ENCODE measurements at regions not wholly inside any gene's neighbourhood (a gene's known extent, or its start where the extent isn't known, plus 50 kb on each side); places are given as distances from the start of the nearest gene placed in this dataset.

DNA sequence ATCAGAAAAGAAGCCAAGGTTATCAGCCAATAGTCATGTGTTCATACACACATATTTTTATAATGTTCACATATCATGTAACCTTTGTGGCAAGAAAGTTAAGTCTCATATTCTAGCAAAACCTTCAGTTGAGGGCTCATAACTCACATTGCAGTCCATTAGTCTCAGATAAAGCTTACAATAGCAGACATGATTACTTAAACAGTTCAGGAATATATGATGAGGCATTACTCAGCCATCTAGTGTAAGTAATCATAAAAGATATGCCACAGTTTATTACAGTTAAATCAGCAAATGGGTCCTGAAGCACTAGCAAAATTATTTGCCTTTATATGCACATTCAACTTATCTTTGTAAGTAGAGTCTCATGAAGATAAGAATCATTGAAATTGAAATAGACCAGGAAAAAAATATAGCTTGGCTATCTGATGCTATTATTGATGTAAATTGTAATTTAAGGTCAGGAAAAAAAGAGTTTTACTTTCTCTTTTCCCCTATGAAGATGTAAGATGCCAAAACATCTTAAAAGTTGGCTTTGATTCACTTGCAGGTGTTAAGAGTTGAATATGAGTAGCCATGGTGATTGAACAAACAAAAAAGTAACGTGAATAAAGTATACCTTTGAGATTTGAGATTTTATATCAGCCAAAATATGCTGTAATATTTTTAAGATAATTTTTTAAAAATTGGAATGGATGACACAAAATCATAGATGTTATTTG lies 537.0 kb downstream of the SLC6A15 start:
- TF ChIP-seq, protein P1, sequence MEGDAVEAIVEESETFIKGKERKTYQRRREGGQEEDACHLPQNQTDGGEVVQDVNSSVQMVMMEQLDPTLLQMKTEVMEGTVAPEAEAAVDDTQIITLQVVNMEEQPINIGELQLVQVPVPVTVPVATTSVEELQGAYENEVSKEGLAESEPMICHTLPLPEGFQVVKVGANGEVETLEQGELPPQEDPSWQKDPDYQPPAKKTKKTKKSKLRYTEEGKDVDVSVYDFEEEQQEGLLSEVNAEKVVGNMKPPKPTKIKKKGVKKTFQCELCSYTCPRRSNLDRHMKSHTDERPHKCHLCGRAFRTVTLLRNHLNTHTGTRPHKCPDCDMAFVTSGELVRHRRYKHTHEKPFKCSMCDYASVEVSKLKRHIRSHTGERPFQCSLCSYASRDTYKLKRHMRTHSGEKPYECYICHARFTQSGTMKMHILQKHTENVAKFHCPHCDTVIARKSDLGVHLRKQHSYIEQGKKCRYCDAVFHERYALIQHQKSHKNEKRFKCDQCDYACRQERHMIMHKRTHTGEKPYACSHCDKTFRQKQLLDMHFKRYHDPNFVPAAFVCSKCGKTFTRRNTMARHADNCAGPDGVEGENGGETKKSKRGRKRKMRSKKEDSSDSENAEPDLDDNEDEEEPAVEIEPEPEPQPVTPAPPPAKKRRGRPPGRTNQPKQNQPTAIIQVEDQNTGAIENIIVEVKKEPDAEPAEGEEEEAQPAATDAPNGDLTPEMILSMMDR (IDR thresholded peaks at IDR 0.05; ENCODE audit: low read depth, low read length, missing control alignments) = no peak
- no peak for DNase-seq (ENCODE audit: low read depth)
- H3K4me3 ChIP-seq (ENCODE audit: low read depth, low read length) = no peak overlapping the region

GRCh38 chr12:84362552-84362897 lies 550.1 kb downstream of the SLC6A15 start:
- TF ChIP-seq, protein P1 (IDR thresholded peaks at IDR 0.05; ENCODE audit: low read depth, low read length, missing control alignments) = no peak
- no peak for DNase-seq (ENCODE audit: low read depth)
- no peak overlapping the region for H3K4me3 ChIP-seq (ENCODE audit: low read depth, low read length)

GRCh38 chr12:84361651-84362551 lies 550.7 kb downstream of the SLC6A15 start:
- TF ChIP-seq, protein P1 (IDR thresholded peaks at IDR 0.05; ENCODE audit: low read depth, low read length, missing control alignments) = no peak
- H3K4me3 ChIP-seq (ENCODE audit: low read depth, low read length) = no peak overlapping the region
- no peak for DNase-seq (ENCODE audit: low read depth)

GRCh38 chr12:84357314-84357713 lies 555.3 kb downstream of the SLC6A15 start:
- TF ChIP-seq, protein P1 (IDR thresholded peaks at IDR 0.05; ENCODE audit: low read depth, low read length, missing control alignments) = no peak
- no peak overlapping the region for H3K4me3 ChIP-seq (ENCODE audit: low read depth, low read length)
- DNase-seq (ENCODE audit: low read depth) = no peak

GRCh38 chr12:84356224-84356623 lies 556.4 kb downstream of the SLC6A15 start:
- DNase-seq (ENCODE audit: low read depth) = no peak
- TF ChIP-seq, protein P1 (IDR thresholded peaks at IDR 0.05; ENCODE audit: low read depth, low read length, missing control alignments) = no peak
- H3K4me3 ChIP-seq (ENCODE audit: low read depth, low read length) = no peak overlapping the region

- TF ChIP-seq, protein P1 (IDR thresholded peaks at IDR 0.05; ENCODE audit: low read depth, low read length, missing control alignments) = no peak
- no peak overlapping the region for H3K4me3 ChIP-seq (ENCODE audit: low read depth, low read length)
- no peak for DNase-seq (ENCODE audit: low read depth)
Observed at GRCh38 chr12:84355561-84355960, 557.0 kb downstream of the SLC6A15 start.
